ENCODE measurements at regions not wholly inside any gene's neighbourhood (a gene's known extent, or its start where the extent isn't known, plus 50 kb on each side); places are given as distances from the start of the nearest gene placed in this dataset.

- TF ChIP-seq, protein P1, sequence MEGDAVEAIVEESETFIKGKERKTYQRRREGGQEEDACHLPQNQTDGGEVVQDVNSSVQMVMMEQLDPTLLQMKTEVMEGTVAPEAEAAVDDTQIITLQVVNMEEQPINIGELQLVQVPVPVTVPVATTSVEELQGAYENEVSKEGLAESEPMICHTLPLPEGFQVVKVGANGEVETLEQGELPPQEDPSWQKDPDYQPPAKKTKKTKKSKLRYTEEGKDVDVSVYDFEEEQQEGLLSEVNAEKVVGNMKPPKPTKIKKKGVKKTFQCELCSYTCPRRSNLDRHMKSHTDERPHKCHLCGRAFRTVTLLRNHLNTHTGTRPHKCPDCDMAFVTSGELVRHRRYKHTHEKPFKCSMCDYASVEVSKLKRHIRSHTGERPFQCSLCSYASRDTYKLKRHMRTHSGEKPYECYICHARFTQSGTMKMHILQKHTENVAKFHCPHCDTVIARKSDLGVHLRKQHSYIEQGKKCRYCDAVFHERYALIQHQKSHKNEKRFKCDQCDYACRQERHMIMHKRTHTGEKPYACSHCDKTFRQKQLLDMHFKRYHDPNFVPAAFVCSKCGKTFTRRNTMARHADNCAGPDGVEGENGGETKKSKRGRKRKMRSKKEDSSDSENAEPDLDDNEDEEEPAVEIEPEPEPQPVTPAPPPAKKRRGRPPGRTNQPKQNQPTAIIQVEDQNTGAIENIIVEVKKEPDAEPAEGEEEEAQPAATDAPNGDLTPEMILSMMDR (IDR thresholded peaks at IDR 0.05) = no peak
- TF ChIP-seq POLR2A (IDR thresholded peaks at IDR 0.05) = no peak
- TF ChIP-seq EP300 (IDR thresholded peaks at IDR 0.05; ENCODE audit: low read depth) = no peak
- no peak for TF ChIP-seq POLR2AphosphoS5 (IDR thresholded peaks at IDR 0.05)
Observed at GRCh38 chr3:55380561-55380960, 106.5 kb downstream of the WNT5A start.
